Gastroesophageal sphincter (tissue), 3 donors: ENCODE measurements at regions not wholly inside any gene's neighbourhood (a gene's known extent, or its start where the extent isn't known, plus 50 kb on each side); places are given as distances from the start of the nearest gene placed in this dataset.

Experiments used
- CTCF ChIP-seq, 4 experiments: fragments of 200-600 bp in 2 of 4; fragments of 450-650 bp in 2 of 4; sonication (generic) in 1 of 4; IDR thresholded peaks; one replicate each; pipeline ENCODE4 v1.5.1; 2017 to 2019; ENCODE audit warnings: antibody characterized with exemption in 4 of 4, mild to moderate bottlenecking in 2 of 4, moderate library complexity in 2 of 4
- POLR2A ChIP-seq, 2 donors: fragments of 450-650 bp; IDR thresholded peaks; one replicate each; pipeline ENCODE4 v1.6.1; 2017; ENCODE audit warnings: antibody characterized with exemption in 2 of 2, mild to moderate bottlenecking in 2 of 2, moderate library complexity in 1 of 2

GRCh38 chr1:203408486-203409481 lies 57.9 kb upstream of the FMOD start:
- TF ChIP-seq CTCF (IDR thresholded peaks at IDR 0.05), result no peak
- TF ChIP-seq POLR2A (IDR thresholded peaks at IDR 0.05), result no peak
